ENCODE measurements at regions not wholly inside any gene's neighbourhood (a gene's known extent, or its start where the extent isn't known, plus 50 kb on each side); places are given as distances from the start of the nearest gene placed in this dataset.

DNA sequence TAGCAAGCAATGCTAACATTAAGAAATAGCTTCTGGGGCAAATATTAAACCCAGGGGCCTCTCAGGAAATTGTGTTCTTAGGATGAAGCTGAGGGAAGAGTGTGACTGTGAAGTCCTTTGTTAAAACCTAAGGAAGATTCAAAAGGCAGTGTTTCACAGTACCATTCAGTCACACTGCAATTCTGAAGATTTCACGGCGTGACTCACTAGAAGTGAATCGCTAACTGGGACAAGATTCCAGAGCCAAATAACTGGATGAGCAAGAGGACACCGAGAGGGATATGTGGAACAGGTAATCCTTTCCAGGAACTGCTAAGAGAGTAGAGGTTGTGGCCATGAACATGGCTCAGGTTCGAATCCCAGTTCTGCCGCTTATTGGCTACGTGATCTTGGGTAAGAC lies 61.8 kb upstream of the SMAD3 start:
- TF ChIP-seq CBX3 (IDR thresholded peaks at IDR 0.05; ENCODE audit: low read depth) (no peak), JUND (IDR thresholded peaks at IDR 0.05) (peak; percentile 23; the same call in 1 of the 2 replicates)
- intact Hi-C loops (cut with micrococcal nuclease) = no loop called here
- Histone ChIP-seq H3K36me3 (ENCODE audit: control insufficient read depth in 1 of 2, insufficient read depth in 2 of 2, low read length in 2 of 2) (no peaks in the 10 kb centered on the region), H3K27ac (ENCODE audit: low read depth, low read length) (no peak overlapping the region), H4K20me1 (ENCODE audit: insufficient read depth) (no peaks in the 10 kb centered on the region), H2AFZ (ENCODE audit: low read depth, low read length, poor library complexity, severe bottlenecking) (peak overlapping the region; percentile 85), H3K4me3 (replicated peaks in 1 of 2; ENCODE audit: low read depth in 1 of 2, low read length in 2 of 2) (no peak overlapping the region), H3K79me2 (ENCODE audit: insufficient read depth, low read length) (no peaks in the 10 kb centered on the region), H3K27me3 (ENCODE audit: insufficient read depth, low read length) (no peaks in the 10 kb centered on the region), H3K9me3 (ENCODE audit: control insufficient read depth in 1 of 2, insufficient read depth in 1 of 2, low read depth in 1 of 2, low read length in 2 of 2) (no peaks in the 10 kb centered on the region), H3K4me2 (ENCODE audit: low read length) (peak overlapping the region; percentile 53), H3K9ac (ENCODE audit: low read length) (0 out of 2 replicates have a peak overlapping the region, but pooled peaks have one; percentile 4), H3K4me1 (ENCODE audit: control insufficient read depth in 1 of 2, insufficient read depth in 2 of 2, low read length in 2 of 2) (peaks cover 0 to 11% of the 10 kb centered on the region in 2 experiments; a peak in 2 of 4 replicates), H3K9me2 (ENCODE audit: insufficient read depth) (no peaks in the 10 kb centered on the region)
- ATAC-seq (peak; percentile 54; the same call in 1 of the 2 replicates), DNase-seq (ENCODE audit: low read depth, low spot score) (no peak)
- BruUV-seq (replicated peaks) = no TSS peak
- RAD21 ChIA-PET (ENCODE audit: low non-redundant PET in 1 of 2, low total read pairs in 2 of 2, uncharacterized antibody in 2 of 2, unreplicated experiment in 2 of 2) = no interaction called here
- CTCF ChIA-PET = no interaction called here
- POLR2A ChIA-PET = no interaction called here

DNA sequence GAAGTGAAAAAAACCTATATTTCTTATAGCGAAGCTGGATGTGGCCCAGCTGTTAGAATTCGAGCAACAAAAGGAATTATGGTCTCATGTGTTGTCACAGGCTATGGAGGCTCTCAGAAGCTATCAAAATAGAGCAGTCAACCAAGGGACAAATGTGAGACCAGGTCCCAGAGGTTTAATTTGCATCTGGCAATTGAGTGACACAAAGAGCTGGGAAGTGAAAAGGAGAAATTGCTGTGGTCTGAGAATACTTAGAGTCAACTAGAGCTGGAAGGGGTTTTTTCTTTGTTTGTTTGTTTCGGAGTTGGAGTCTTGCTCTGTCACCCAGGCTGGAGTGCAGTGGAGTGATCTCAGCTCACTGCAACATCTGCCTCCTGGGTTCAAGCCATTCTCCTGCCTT lies 61.3 kb upstream of the SMAD3 start:
- RAD21 ChIA-PET (ENCODE audit: low non-redundant PET in 1 of 2, low total read pairs in 2 of 2, uncharacterized antibody in 2 of 2, unreplicated experiment in 2 of 2) = no interaction called here
- ATAC-seq (no peak), DNase-seq (ENCODE audit: low read depth, low spot score) (no peak)
- Histone ChIP-seq H2AFZ (ENCODE audit: low read depth, low read length, poor library complexity, severe bottlenecking) (peak overlapping the region; percentile 85), H3K9me3 (ENCODE audit: control insufficient read depth in 1 of 2, insufficient read depth in 1 of 2, low read depth in 1 of 2, low read length in 2 of 2) (no peaks in the 10 kb centered on the region), H3K36me3 (ENCODE audit: control insufficient read depth in 1 of 2, insufficient read depth in 2 of 2, low read length in 2 of 2) (no peaks in the 10 kb centered on the region), H4K20me1 (ENCODE audit: insufficient read depth) (no peaks in the 10 kb centered on the region), H3K27ac (ENCODE audit: low read depth, low read length) (no peak overlapping the region), H3K4me2 (ENCODE audit: low read length) (peak overlapping the region; percentile 53), H3K4me3 (replicated peaks in 1 of 2; ENCODE audit: low read depth in 1 of 2, low read length in 2 of 2) (no peak overlapping the region), H3K9me2 (ENCODE audit: insufficient read depth) (no peaks in the 10 kb centered on the region), H3K4me1 (ENCODE audit: control insufficient read depth in 1 of 2, insufficient read depth in 2 of 2, low read length in 2 of 2) (peaks cover 0 to 11% of the 10 kb centered on the region in 2 experiments; a peak in 2 of 4 replicates), H3K9ac (ENCODE audit: low read length) (0 out of 2 replicates have a peak overlapping the region, but pooled peaks have one; percentile 4), H3K79me2 (ENCODE audit: insufficient read depth, low read length) (no peaks in the 10 kb centered on the region), H3K27me3 (ENCODE audit: insufficient read depth, low read length) (no peaks in the 10 kb centered on the region)
- intact Hi-C loops (cut with micrococcal nuclease) = no loop called here
- CTCF ChIA-PET = no interaction called here
- POLR2A ChIA-PET = no interaction called here
- no TSS peak for BruUV-seq (replicated peaks)
- no peak for TF ChIP-seq JUND (IDR thresholded peaks at IDR 0.05)
- TF ChIP-seq, protein P1, sequence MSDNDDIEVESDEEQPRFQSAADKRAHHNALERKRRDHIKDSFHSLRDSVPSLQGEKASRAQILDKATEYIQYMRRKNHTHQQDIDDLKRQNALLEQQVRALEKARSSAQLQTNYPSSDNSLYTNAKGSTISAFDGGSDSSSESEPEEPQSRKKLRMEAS (IDR thresholded peaks at IDR 0.05) = no peak
- no peak for TF ChIP-seq YY1 (IDR thresholded peaks at IDR 0.05; ENCODE audit: extremely low read depth, insufficient replicate concordance, low read depth, low read length)
- no peak for TF ChIP-seq CEBPB (IDR thresholded peaks at IDR 0.05; ENCODE audit: low read depth)
- TF ChIP-seq CBX3 (IDR thresholded peaks at IDR 0.05; ENCODE audit: low read depth) = no peak
- no peak for TF ChIP-seq EZH2 (IDR thresholded peaks at IDR 0.05)
- no peak for TF ChIP-seq SP1 (IDR thresholded peaks at IDR 0.05; ENCODE audit: low read depth)
- TF ChIP-seq TCF7L2 (IDR thresholded peaks at IDR 0.05; ENCODE audit: borderline replicate concordance, extremely low read depth, insufficient read depth, insufficient read length) = no peak
- no peak for TF ChIP-seq REST (IDR thresholded peaks at IDR 0.05; ENCODE audit: low read depth)
- no peak for TF ChIP-seq ZNF274 (IDR thresholded peaks at IDR 0.05; ENCODE audit: low read depth, low read length)
- no peak for TF ChIP-seq RAD21 (IDR thresholded peaks at IDR 0.05; ENCODE audit: low read depth)
- TF ChIP-seq ZFX (IDR thresholded peaks at IDR 0.05) = no peak
- no peak for TF ChIP-seq EZH2phosphoT487 (IDR thresholded peaks at IDR 0.05; ENCODE audit: borderline replicate concordance)
- no peak for TF ChIP-seq ATF3 (IDR thresholded peaks at IDR 0.05)
- no peak for TF ChIP-seq POLR2AphosphoS5 (IDR thresholded peaks at IDR 0.05; ENCODE audit: low read depth, low read length)
- TF ChIP-seq CTCF (IDR thresholded peaks at IDR 0.05 in 2 of 3, conservative IDR thresholded peaks at IDR 0.05 in 1 of 3; ENCODE audit: borderline replicate concordance in 1 of 3, insufficient read depth in 1 of 3, low read depth in 2 of 3, low read length in 2 of 3) = no peak
